ENCODE measurements at regions not wholly inside any gene's neighbourhood (a gene's known extent, or its start where the extent isn't known, plus 50 kb on each side); places are given as distances from the start of the nearest gene placed in this dataset.

DNA sequence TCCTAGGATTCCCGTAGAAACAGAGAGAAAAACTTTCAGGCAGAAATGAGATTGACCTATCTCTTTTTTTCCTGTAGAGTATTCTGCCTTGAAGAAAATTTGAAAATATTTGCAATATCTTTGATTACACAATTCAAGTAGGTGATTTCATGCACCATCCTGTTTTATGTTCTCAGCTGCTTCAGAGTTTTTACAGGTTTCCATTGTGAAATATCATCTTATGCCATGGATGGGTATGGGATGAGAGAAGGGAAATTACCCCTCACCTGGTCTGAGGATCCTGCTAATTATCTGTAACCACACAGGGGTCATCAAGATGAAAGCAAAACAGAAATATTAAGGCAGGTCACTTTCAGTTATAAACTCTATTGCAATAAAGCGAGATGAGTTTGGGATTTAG lies 264.8 kb downstream of the TXNL1 start:
- TF ChIP-seq YY1 (IDR thresholded peaks at IDR 0.05; ENCODE audit: insufficient read depth, insufficient read length), result no peak
- no peak for TF ChIP-seq SUZ12 (IDR thresholded peaks at IDR 0.05; ENCODE audit: extremely low read depth, insufficient read depth, insufficient read length)
- TF ChIP-seq ZNF274 (IDR thresholded peaks at IDR 0.05; ENCODE audit: low read depth, low read length), result no peak
